ENCODE measurements at regions not wholly inside any gene's neighbourhood (a gene's known extent, or its start where the extent isn't known, plus 50 kb on each side); places are given as distances from the start of the nearest gene placed in this dataset.
A peak's percentile ranks its signal among the peaks of the same experiment; 100 is the strongest.

DNA sequence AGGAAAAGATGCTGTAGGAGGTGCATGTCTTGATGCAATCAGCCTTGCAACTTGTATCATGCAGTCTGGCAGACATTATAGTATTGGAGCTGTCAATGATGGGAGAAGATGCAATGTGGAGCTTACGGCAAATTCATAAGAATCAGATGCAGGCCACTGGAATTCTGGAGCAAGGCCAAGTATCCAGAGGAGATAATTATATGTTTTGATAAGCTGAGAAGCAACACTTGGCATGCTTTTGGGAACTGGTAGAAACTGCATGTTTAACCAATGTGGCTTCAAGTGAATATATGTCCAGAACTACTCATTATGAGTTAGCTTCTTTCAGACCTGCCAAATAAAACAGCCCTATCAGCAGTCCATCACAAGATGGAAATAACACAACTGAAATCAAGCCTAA, 249.1 kb upstream of the PPFIA2 start:
- in situ Hi-C loops (cut with HindIII; ENCODE audit: low pct_unique_long_range_greater_than_20kb, low sequenced_read_pairs): no loop called here
- no peak for DNase-seq (ENCODE audit: low read depth, low spot score)

DNA sequence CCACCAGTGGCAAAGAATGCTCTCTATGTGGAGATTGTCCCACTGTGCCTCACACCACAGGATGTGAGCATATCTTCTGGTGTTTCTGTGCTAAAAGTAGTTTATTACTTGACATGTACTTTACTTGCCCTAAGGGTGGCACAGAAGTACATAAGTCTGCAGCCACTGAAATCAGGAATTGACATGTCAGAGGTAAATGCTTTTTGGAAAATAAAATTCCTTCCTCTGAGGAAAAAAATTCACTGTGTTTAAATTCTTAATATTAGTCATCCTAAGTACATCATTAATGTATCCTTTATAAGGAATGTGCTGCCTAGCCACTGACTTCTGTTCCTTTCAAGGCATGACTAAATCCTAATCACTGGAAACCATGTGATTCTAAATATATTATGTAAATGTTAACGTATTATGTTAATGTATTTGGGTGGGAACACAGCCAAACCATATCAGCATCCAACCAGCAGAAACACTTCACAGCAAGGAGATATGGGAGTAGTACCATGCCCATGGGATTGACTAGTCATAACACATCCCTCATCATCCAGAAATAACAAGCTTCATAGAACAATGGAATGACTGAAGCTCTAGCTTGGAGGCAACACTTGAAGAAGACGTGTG, 239.7 kb upstream of the PPFIA2 start:
- in situ Hi-C loops (cut with HindIII; ENCODE audit: low pct_unique_long_range_greater_than_20kb, low sequenced_read_pairs): no loop called here
- no peak for DNase-seq (ENCODE audit: low read depth, low spot score)

- in situ Hi-C loops (cut with HindIII; ENCODE audit: low pct_unique_long_range_greater_than_20kb, low sequenced_read_pairs): no loop called here
- DNase-seq (ENCODE audit: low read depth, low spot score): peak; percentile 60
Observed at GRCh38 chr12:81992461-81992860, 233.3 kb upstream of the PPFIA2 start.

DNA sequence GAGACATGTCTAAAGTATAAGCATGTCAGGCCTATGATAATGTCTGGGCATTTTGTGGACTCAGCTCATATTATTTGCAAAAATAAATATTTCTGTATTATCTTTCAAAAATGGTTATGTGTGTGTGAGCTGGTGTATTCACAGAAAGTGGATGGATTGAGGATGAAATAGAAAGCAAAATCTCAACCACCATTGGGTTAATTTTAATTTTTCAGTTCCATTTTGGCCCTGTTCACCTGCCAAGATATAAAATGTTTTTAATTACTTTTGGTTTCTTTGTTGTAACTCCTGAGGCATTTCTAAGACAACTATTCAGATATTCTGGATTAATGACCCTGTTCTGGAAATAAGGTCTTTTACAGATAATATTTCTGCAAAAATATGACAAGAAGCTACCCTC, 232.7 kb upstream of the PPFIA2 start:
- in situ Hi-C loops (cut with HindIII; ENCODE audit: low pct_unique_long_range_greater_than_20kb, low sequenced_read_pairs): no loop called here
- no peak for DNase-seq (ENCODE audit: low read depth, low spot score)

DNA sequence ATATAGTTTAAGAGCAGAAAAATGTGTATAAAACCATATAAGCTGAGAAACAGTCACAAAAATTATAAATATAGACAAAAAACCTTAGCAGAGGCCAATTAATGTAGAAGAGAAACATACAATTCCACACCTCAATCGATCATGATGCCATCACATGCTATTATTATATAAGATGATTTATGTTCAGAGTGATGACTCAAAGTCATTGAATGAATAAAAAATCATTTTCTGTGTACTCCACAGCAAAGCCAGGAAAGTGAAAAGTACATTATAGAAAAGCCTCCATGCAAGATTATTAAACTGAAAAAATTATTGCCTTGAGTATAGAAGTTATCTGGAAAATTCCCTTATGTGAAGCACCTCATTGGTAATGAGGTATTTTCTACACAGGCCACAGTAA, 229.2 kb upstream of the PPFIA2 start:
- in situ Hi-C loops (cut with HindIII; ENCODE audit: low pct_unique_long_range_greater_than_20kb, low sequenced_read_pairs): no loop called here

GRCh38 chr12:81987371-81987770, 228.2 kb upstream of the PPFIA2 start:
- in situ Hi-C loops (cut with HindIII; ENCODE audit: low pct_unique_long_range_greater_than_20kb, low sequenced_read_pairs): no loop called here
- DNase-seq (ENCODE audit: low read depth, low spot score): no peak

More for the DNA sequence above, 229.2 kb upstream of the PPFIA2 start:
- no peak for DNase-seq (ENCODE audit: low read depth, low spot score)

GRCh38 chr12:81976661-81977060, 217.5 kb upstream of the PPFIA2 start:
- in situ Hi-C loops (cut with HindIII; ENCODE audit: low pct_unique_long_range_greater_than_20kb, low sequenced_read_pairs): no loop called here
- DNase-seq (ENCODE audit: low read depth, low spot score): no peak

- in situ Hi-C loops (cut with HindIII; ENCODE audit: low pct_unique_long_range_greater_than_20kb, low sequenced_read_pairs): no loop called here
- DNase-seq (ENCODE audit: low read depth, low spot score): no peak
Observed at GRCh38 chr12:81974762-81975161, 215.6 kb upstream of the PPFIA2 start.

- in situ Hi-C loops (cut with HindIII; ENCODE audit: low pct_unique_long_range_greater_than_20kb, low sequenced_read_pairs): no loop called here
- DNase-seq (ENCODE audit: low read depth, low spot score): no peak
Observed at GRCh38 chr12:81968421-81968820, 209.3 kb upstream of the PPFIA2 start.

DNA sequence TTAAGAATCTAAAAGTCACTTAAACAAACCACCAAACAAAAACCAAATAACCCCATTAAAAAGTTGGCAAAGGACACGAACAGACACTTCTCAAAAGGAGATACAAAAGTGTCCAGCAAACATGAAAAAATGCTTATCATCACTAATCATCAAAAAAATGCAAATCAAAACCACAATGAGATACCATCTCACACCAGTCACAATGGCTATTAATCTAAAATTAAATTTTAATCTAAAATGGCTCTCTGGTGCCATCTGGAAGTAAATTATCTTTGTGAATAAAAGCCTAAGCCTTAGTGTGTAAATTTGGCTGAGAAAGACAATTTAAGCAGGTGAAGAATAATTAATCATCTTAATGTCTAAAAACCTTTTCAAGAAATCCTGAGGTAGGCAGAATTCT, 204.5 kb upstream of the PPFIA2 start:
- DNase-seq (ENCODE audit: low read depth, low spot score): no peak
- in situ Hi-C loops (cut with HindIII; ENCODE audit: low pct_unique_long_range_greater_than_20kb, low sequenced_read_pairs): no loop called here

DNA sequence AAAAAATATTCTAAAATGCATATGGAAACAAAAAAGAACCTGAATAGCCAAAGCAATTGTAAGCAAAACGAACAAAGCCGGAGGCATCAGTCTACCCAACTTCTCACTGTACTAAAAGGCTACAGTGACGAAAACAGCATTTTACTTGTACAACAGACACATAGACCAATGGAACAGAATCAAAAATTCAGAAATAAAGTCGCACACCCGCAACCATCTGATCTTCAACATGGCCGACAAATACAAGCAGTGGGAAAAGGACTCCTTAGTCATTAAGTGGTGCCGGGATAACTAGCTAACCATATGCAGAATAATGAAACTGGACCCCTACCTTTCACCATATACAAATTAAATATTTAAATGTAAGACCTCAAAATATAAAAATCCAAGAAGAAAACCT, 203.9 kb upstream of the PPFIA2 start:
- in situ Hi-C loops (cut with HindIII; ENCODE audit: low pct_unique_long_range_greater_than_20kb, low sequenced_read_pairs): no loop called here
- no peak for DNase-seq (ENCODE audit: low read depth, low spot score)

DNA sequence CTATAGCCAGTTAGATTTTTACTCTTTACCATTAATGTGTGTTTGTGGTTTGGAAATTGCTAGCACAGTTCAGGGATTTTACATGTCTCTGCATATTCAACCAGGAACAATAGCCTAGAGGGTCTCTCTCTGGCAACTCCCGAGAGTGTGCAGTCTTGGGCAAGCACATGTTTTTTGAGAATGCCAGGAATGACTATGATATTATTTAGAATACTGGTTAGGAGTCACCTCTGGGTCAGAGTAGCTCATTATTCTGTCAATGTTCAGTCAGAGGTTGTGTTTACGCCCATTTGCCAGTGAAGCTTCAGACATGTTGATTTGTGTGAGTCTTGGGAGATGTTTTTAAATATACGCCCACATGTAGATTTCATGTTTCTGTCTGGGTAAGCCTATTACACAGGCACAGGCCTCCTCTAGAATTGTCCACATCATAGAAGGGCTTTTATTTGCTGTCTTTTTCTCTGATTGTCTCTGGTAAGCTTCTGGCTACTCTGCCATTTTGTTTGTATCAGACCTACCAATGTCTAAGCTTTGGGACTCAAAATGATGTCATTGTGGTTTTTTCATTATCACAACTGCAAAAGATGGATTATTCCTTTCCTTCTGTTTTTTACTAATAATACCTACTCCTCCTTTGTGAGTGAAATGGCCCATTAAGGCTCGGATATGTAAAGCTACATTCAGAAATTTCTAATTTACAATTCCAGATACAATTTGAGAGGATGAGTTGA, 203.1 kb upstream of the PPFIA2 start:
- in situ Hi-C loops (cut with HindIII; ENCODE audit: low pct_unique_long_range_greater_than_20kb, low sequenced_read_pairs): no loop called here
- no peak for DNase-seq (ENCODE audit: low read depth, low spot score)

- DNase-seq (ENCODE audit: low read depth, low spot score): no peak
- in situ Hi-C loops (cut with HindIII; ENCODE audit: low pct_unique_long_range_greater_than_20kb, low sequenced_read_pairs): no loop called here
Observed at GRCh38 chr12:81958406-81958805, 199.3 kb upstream of the PPFIA2 start.

- DNase-seq (ENCODE audit: low read depth, low spot score): no peak
- in situ Hi-C loops (cut with HindIII; ENCODE audit: low pct_unique_long_range_greater_than_20kb, low sequenced_read_pairs): no loop called here
Observed at GRCh38 chr12:81957631-81958030, 198.5 kb upstream of the PPFIA2 start.

DNA sequence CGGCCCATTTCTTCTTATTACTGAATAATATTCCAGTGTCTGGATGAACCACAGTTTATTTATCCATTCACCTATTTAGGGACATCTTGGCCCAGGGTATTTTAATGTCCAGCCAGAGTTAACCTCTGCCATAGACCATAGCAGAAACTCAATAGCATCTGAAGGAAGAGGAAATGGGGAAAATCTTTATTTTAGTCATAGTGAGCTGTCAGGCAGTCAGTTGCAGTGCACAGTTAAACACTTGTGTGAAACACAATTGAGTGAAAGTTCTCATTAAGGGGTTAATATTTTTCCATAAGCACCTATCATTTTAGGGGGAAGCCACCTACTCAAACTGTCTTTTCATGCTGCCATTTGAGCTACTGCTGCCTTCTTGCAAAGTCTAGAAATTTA, 197.3 kb upstream of the PPFIA2 start:
- no peak for DNase-seq (ENCODE audit: low read depth, low spot score)
- in situ Hi-C loops (cut with HindIII; ENCODE audit: low pct_unique_long_range_greater_than_20kb, low sequenced_read_pairs): no loop called here

DNA sequence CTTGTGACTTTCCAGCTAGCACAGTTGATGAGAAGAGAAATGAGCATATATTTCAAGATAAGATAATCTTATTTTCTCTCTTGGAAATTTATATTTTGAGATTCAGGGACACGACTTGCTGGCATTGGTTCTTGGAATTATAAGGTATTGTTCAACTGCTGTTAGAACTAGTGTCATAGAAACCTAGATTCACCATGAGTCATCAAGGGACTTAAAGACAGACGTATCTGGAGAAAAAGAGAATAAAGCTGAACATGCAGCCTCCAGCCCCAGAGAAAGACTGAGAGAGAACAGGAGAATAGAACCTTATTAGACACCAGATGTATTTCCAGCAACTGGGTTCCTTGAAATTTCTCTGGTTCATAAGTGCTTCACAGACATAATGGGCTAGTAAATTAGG, 194.4 kb upstream of the PPFIA2 start:
- no peak for DNase-seq (ENCODE audit: low read depth, low spot score)
- in situ Hi-C loops (cut with HindIII; ENCODE audit: low pct_unique_long_range_greater_than_20kb, low sequenced_read_pairs): no loop called here

DNA sequence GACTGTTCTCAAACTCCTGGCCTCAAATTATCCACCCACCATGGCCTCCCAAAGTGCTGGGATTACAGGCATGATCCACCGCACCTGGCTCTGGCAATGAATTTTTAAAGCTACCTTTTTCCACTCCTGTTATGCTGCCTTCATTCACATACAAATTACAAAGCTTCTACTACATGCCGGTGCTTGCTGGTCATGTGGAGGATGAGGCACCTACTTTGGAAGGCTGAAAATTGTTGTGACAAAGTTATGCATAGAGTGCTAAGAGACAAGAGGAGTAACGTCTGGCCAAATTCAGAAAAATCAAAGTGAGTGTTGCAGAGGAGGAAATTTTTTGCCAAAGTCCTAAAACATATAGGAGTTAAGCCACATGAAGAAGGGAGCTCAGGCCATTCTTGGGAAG, 191.7 kb upstream of the PPFIA2 start:
- in situ Hi-C loops (cut with HindIII; ENCODE audit: low pct_unique_long_range_greater_than_20kb, low sequenced_read_pairs): no loop called here
- DNase-seq (ENCODE audit: low read depth, low spot score): no peak

GRCh38 chr12:81949841-81950308, 190.7 kb upstream of the PPFIA2 start:
- in situ Hi-C loops (cut with HindIII; ENCODE audit: low pct_unique_long_range_greater_than_20kb, low sequenced_read_pairs): no loop called here
- no peak for DNase-seq (ENCODE audit: low read depth, low spot score)

- in situ Hi-C loops (cut with HindIII; ENCODE audit: low pct_unique_long_range_greater_than_20kb, low sequenced_read_pairs): no loop called here
Observed at GRCh38 chr12:81949416-81949815, 190.3 kb upstream of the PPFIA2 start.

More at GRCh38 chr12:81949416-81949815, 190.3 kb upstream of the PPFIA2 start:
- DNase-seq (ENCODE audit: low read depth, low spot score): no peak

Data from SK-MEL-5 (cell line).